UCSD-AML1 (cell line): ENCODE measurements at regions not wholly inside any gene's neighbourhood (a gene's known extent, or its start where the extent isn't known, plus 50 kb on each side); places are given as distances from the start of the nearest gene placed in this dataset.
"Not testable (repeated sequence)": the region's sequence is repeated elsewhere in the genome, so short reads cannot be mapped to it uniquely, and the experiment has no call there.

Experiments used
- DNase-seq: peaks from one replicate; lab custom pipeline; 2025; ENCODE audit not compliant: unreplicated experiment; lab: John Stamatoyannopoulos, UW

GRCh38 chr12:76653342-76653741 is 93.8 kb upstream of the OSBPL8 start:
- DNase-seq: no peak

- DNase-seq: no peak
Measured at GRCh38 chr12:76664731-76665130, 99.2 kb upstream of the ZDHHC17 start.

GRCh38 chr12:76666290-76666835 is 97.6 kb upstream of the ZDHHC17 start:
- no peak for DNase-seq

- no peak for DNase-seq
Measured at GRCh38 chr12:76669981-76670380, 93.9 kb upstream of the ZDHHC17 start.

GRCh38 chr12:76670776-76671175 is 93.1 kb upstream of the ZDHHC17 start:
- no peak for DNase-seq

GRCh38 chr12:76674669-76675315 is 89.1 kb upstream of the ZDHHC17 start:
- no peak for DNase-seq

GRCh38 chr12:76676261-76676660 is 87.7 kb upstream of the ZDHHC17 start:
- DNase-seq: not testable (repeated sequence)

GRCh38 chr12:76678992-76679391 is 84.9 kb upstream of the ZDHHC17 start:
- no peak for DNase-seq

- DNase-seq: no peak
Measured at GRCh38 chr12:76679778-76680177, 84.1 kb upstream of the ZDHHC17 start.

- no peak for DNase-seq
Measured at GRCh38 chr12:76680940-76681339, 83.0 kb upstream of the ZDHHC17 start.

GRCh38 chr12:76685246-76685678 is 78.7 kb upstream of the ZDHHC17 start:
- DNase-seq: peak; percentile 64

- DNase-seq: no peak
Measured at GRCh38 chr12:76687981-76688380, 75.9 kb upstream of the ZDHHC17 start.

GRCh38 chr12:76688631-76689030 is 75.3 kb upstream of the ZDHHC17 start:
- DNase-seq: no peak

GRCh38 chr12:76690921-76691700 is 72.8 kb upstream of the ZDHHC17 start:
- no peak for DNase-seq

- DNase-seq: peak; percentile 12
Measured at GRCh38 chr12:76692846-76693245, 71.1 kb upstream of the ZDHHC17 start.

GRCh38 chr12:76694369-76694768 is 69.5 kb upstream of the ZDHHC17 start:
- DNase-seq: no peak

- DNase-seq: no peak
Measured at GRCh38 chr12:76696186-76696585, 67.7 kb upstream of the ZDHHC17 start.

- DNase-seq: peak; percentile 37
Measured at GRCh38 chr12:76697849-76698248, 66.1 kb upstream of the ZDHHC17 start.

- DNase-seq: no peak
Measured at GRCh38 chr12:76698316-76698715, 65.6 kb upstream of the ZDHHC17 start.

- DNase-seq: no peak
Measured at GRCh38 chr12:76698966-76699365, 64.9 kb upstream of the ZDHHC17 start.

GRCh38 chr12:76701690-76702089 is 62.2 kb upstream of the ZDHHC17 start:
- no peak for DNase-seq

GRCh38 chr12:76702946-76703345 is 61.0 kb upstream of the ZDHHC17 start:
- DNase-seq: no peak
